ENCODE measurements at regions not wholly inside any gene's neighbourhood (a gene's known extent, or its start where the extent isn't known, plus 50 kb on each side); places are given as distances from the start of the nearest gene placed in this dataset. TPM values are rescaled to one million over a fixed set of nuclear protein-coding genes. Genes with fewer than 3 reads are reported as not detected.

DNA sequence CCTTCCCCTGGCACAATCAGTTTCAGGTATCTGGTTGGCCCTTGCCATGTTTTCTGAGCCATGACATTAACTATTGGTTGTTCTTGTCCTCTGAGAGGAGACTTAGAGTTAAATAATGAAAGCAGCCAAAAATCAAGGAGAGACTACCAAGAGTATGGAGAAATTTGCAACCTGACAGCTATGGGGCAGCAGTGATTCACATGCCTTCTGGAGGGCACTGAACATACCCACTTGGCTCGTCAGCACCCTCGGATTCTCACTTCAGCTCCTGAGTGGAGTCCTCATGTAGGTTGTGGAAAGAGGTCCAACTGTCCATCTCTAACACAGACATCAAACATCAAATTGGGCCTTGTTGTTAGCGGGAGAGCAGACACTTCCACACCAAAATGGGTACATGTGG is 265.6 kb downstream of the EBLN2 start:
- no peak for TF ChIP-seq FOXA1 (IDR thresholded peaks at IDR 0.05)
- no peak for TF ChIP-seq HNF4G (IDR thresholded peaks at IDR 0.05)
- no peak for TF ChIP-seq EGR1 (IDR thresholded peaks at IDR 0.05; ENCODE audit: low read depth in 2 of 2)
- TF ChIP-seq ATF3 (IDR thresholded peaks at IDR 0.05), result no peak
- TF ChIP-seq GABPA (IDR thresholded peaks at IDR 0.05 in 1 of 2, conservative IDR thresholded peaks at IDR 0.05 in 1 of 2), result no peak
- no peak for TF ChIP-seq HNF4A (conservative IDR thresholded peaks at IDR 0.05)
- no peak for TF ChIP-seq TAF1 (conservative IDR thresholded peaks at IDR 0.05)
- TF ChIP-seq, protein P1, sequence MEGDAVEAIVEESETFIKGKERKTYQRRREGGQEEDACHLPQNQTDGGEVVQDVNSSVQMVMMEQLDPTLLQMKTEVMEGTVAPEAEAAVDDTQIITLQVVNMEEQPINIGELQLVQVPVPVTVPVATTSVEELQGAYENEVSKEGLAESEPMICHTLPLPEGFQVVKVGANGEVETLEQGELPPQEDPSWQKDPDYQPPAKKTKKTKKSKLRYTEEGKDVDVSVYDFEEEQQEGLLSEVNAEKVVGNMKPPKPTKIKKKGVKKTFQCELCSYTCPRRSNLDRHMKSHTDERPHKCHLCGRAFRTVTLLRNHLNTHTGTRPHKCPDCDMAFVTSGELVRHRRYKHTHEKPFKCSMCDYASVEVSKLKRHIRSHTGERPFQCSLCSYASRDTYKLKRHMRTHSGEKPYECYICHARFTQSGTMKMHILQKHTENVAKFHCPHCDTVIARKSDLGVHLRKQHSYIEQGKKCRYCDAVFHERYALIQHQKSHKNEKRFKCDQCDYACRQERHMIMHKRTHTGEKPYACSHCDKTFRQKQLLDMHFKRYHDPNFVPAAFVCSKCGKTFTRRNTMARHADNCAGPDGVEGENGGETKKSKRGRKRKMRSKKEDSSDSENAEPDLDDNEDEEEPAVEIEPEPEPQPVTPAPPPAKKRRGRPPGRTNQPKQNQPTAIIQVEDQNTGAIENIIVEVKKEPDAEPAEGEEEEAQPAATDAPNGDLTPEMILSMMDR (IDR thresholded peaks at IDR 0.05; ENCODE audit: low read depth, low read length, missing input control), result no peak
- TF ChIP-seq MAX (IDR thresholded peaks at IDR 0.05), result no peak
- TF ChIP-seq YY1 (IDR thresholded peaks at IDR 0.05), result no peak
- TF ChIP-seq, protein P2, sequence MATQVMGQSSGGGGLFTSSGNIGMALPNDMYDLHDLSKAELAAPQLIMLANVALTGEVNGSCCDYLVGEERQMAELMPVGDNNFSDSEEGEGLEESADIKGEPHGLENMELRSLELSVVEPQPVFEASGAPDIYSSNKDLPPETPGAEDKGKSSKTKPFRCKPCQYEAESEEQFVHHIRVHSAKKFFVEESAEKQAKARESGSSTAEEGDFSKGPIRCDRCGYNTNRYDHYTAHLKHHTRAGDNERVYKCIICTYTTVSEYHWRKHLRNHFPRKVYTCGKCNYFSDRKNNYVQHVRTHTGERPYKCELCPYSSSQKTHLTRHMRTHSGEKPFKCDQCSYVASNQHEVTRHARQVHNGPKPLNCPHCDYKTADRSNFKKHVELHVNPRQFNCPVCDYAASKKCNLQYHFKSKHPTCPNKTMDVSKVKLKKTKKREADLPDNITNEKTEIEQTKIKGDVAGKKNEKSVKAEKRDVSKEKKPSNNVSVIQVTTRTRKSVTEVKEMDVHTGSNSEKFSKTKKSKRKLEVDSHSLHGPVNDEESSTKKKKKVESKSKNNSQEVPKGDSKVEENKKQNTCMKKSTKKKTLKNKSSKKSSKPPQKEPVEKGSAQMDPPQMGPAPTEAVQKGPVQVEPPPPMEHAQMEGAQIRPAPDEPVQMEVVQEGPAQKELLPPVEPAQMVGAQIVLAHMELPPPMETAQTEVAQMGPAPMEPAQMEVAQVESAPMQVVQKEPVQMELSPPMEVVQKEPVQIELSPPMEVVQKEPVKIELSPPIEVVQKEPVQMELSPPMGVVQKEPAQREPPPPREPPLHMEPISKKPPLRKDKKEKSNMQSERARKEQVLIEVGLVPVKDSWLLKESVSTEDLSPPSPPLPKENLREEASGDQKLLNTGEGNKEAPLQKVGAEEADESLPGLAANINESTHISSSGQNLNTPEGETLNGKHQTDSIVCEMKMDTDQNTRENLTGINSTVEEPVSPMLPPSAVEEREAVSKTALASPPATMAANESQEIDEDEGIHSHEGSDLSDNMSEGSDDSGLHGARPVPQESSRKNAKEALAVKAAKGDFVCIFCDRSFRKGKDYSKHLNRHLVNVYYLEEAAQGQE (IDR thresholded peaks at IDR 0.05), result no peak
- TF ChIP-seq RXRA (IDR thresholded peaks at IDR 0.05), result no peak
- no peak for TF ChIP-seq NR2F2 (IDR thresholded peaks at IDR 0.05)
- TF ChIP-seq ZBTB33 (IDR thresholded peaks at IDR 0.05), result no peak
- no peak for TF ChIP-seq FOXA2 (IDR thresholded peaks at IDR 0.05)
- WGBS, result 73% methylated on average over 3 of the region's 3 CpGs

More for the DNA sequence above, 265.6 kb downstream of the EBLN2 start:
- no peak overlapping the region for H3K9ac ChIP-seq (ENCODE audit: low read depth in 1 of 2, low read length in 2 of 2)
- no peaks in the 10 kb centered on the region for H3K36me3 ChIP-seq (ENCODE audit: control insufficient read depth in 4 of 4, insufficient read depth in 3 of 4, low read depth in 1 of 4, low read length in 3 of 4)
- H3K4me1 ChIP-seq (ENCODE audit: control insufficient read depth in 4 of 4, insufficient read depth in 4 of 4, low read length in 3 of 4), result no peaks in the 10 kb centered on the region
- peaks cover 0 to 6% (median 0%) of the 10 kb centered on the region in 4 donors for H3K27me3 ChIP-seq (ENCODE audit: control insufficient read depth in 4 of 4, insufficient read depth in 4 of 4, low read length in 3 of 4)
- peaks cover 0 to 3% (median under 1%) of the 10 kb centered on the region in 4 donors for H3K9me3 ChIP-seq (ENCODE audit: control insufficient read depth in 4 of 4, low read length in 3 of 4)
- no peak overlapping the region for H3K4me3 ChIP-seq (ENCODE audit: low read depth in 1 of 3, low read length in 3 of 3)
- no peak for DNase-seq (ENCODE audit: low spot score)
- H3K27ac ChIP-seq (ENCODE audit: low read depth in 1 of 2, low read length in 2 of 2), result no peak overlapping the region

Small RNAs in the stretch of these regions (small RNA-seq; reads per million reads assigned to genes)
- not detected for gene RNU6-1270P

All from liver (tissue), 9 donors.